NB4 (cell line): ENCODE measurements at regions not wholly inside any gene's neighbourhood (a gene's known extent, or its start where the extent isn't known, plus 50 kb on each side); places are given as distances from the start of the nearest gene placed in this dataset.
"Not testable (repeated sequence)": the region's sequence is repeated elsewhere in the genome, so short reads cannot be mapped to it uniquely, and the experiment has no call there.

Source experiments
- DNase-seq: peaks from one replicate; pipeline ENCODE4 v3.0.0; 2010; ENCODE audit warnings: low read depth
- H3K4me3 ChIP-seq: one replicate; pipeline ENCODE4 v1.5.1; 2011; ENCODE audit warnings: mild to moderate bottlenecking, low read depth, low read length, moderate library complexity
- CTCF ChIP-seq: IDR thresholded peaks from one replicate; pipeline ENCODE4 v1.5.1; 2012; ENCODE audit warnings: low read depth, low read length
- MAX ChIP-seq: IDR thresholded peaks from 2 replicates; pipeline ENCODE4 v1.6.1; 2011; ENCODE audit warnings: low read depth, low read length
- MYC ChIP-seq: IDR thresholded peaks from 2 replicates; pipeline ENCODE4 v1.6.1; 2011; ENCODE audit warnings: low read depth, low read length
- POLR2A ChIP-seq: IDR thresholded peaks from 2 replicates; pipeline ENCODE4 v1.6.1; 2011; ENCODE audit warnings: mild to moderate bottlenecking; ENCODE audit not compliant: insufficient read length; ENCODE audit errors: extremely low read depth

- TF ChIP-seq MAX (no peak), CTCF (no peak), POLR2A (no peak), MYC (no peak)
- no peak overlapping the region for H3K4me3 ChIP-seq
- no peak for DNase-seq
These were observed 158.3 kb downstream of the SEC23A start for GRCh38 chr14:38944691-38945090.

GRCh38 chr14:38941488-38941887, 161.5 kb downstream of the SEC23A start:
- DNase-seq: no peak
- H3K4me3 ChIP-seq: no peak overlapping the region
- TF ChIP-seq MAX: no peak
- no peak for TF ChIP-seq CTCF
- no peak for TF ChIP-seq POLR2A

DNA sequence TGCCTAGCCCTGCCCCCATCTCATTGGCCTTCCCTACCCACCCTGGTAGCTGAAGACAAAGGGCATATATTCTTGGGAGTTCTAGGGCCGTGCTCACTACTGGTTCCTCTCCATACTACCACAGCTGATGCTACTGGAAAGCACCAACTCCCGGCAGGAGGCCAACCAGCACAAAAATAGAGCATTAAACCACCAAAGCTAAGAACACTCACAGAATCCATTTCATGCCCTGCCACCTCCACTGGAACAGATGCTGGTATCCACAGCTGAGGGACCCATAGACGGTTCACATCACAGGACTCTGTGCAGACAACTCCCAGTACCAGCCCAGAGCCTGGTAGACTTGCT, 170.4 kb downstream of the SEC23A start:
- H3K4me3 ChIP-seq: not testable (repeated sequence)

DNA sequence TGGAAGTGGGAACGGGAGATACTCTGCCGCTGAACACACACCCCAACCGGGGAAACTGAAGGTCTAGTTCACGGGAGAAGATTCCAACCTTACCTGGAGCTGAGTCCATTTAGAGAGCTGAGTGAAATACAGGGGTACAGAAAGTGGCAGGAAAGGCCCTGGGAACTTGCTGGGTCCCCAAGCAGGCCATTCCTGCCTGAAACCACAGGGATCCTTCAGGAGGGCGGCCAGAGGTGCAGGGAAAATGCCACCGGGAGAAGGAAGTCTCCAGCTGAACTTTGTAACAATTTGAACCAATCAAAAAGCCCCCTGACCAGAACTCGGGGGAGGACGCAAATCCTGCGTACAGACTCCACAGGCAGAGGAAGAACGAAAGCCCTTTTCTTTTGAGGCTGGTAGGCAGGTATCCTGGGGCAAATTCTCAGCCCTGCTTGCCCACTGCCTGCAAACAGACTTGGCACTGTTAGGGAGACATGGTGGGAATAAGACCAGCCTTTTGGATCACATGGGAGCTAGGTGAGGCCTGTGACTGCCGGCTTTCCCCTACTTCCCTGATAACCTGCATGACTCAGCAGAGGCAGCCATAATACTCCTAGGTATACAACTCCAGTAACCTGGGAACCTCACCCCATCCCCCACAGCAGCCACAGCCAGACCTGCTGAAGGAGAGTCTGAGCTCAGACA, 170.9 kb downstream of the SEC23A start:
- no peak overlapping the region for H3K4me3 ChIP-seq
- TF ChIP-seq CTCF (no peak), MAX (no peak), POLR2A (no peak), MYC (no peak)
- DNase-seq: no peak

More for the DNA sequence above, 170.4 kb downstream of the SEC23A start:
- not testable (repeated sequence) for DNase-seq

DNA sequence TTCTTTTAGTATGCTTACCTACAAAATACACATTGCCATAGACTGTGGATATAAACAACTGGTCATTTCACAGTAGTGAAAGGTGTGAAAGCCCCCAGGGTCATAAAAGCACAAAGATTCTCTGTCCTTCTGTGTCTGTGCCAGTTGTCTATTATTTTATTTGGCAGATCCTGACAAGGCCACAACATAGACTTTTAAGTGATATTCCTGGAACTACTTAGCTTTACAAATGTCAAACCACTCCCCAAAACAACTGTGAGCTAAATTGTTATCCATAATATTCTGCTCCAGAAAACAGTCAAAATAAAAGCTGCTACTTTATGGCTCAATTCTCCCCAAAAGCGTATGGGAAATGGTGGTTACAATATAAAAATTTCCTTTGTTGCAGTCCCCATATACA, 172.1 kb downstream of the SEC23A start:
- TF ChIP-seq POLR2A (no peak), MYC (no peak), CTCF (no peak), MAX (no peak)
- no peak for DNase-seq
- H3K4me3 ChIP-seq: no peak overlapping the region

DNA sequence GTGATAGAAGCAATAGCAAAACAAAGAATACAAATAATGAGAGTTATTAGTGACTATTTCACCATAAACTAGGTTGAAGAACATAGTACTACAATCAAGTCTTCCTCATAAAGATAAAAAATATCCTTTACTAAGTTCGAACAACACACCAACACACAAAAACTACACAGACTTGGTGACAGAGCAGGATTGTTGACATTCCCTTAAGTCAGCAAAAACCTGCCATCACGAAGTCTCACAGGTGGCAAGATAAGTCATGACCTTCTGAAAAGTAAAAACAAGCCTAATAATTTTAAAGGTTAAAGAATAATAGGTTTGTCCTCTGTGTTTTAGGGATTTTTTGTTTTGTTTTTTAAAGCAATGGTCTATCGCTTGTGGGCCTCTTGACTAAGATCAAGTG, 173.0 kb downstream of the SEC23A start:
- DNase-seq: no peak
- H3K4me3 ChIP-seq: no peak overlapping the region
- TF ChIP-seq CTCF (no peak), MAX (no peak), MYC (no peak), POLR2A (no peak)
